Duodenal mucosa (tissue), 2 donors: ENCODE measurements at regions not wholly inside any gene's neighbourhood (a gene's known extent, or its start where the extent isn't known, plus 50 kb on each side); places are given as distances from the start of the nearest gene placed in this dataset.

ENCODE experiments used
- H3K27ac ChIP-seq: one replicate; pipeline ENCODE4 v1.7.0; 2013; ENCODE audit warnings: low read depth, low read length
- H3K27me3 ChIP-seq, 2 donors: one replicate each; pipeline ENCODE4 v1.7.0; 2013; ENCODE audit warnings: low read length in 2 of 2, control low read depth in 1 of 2; ENCODE audit not compliant: insufficient read depth in 2 of 2, control insufficient read depth in 1 of 2
- H3K36me3 ChIP-seq, 2 donors: one replicate each; pipeline ENCODE4 v1.7.0; 2013; ENCODE audit warnings: low read length in 2 of 2, control low read depth in 1 of 2; ENCODE audit not compliant: insufficient read depth in 2 of 2, control insufficient read depth in 1 of 2
- H3K4me1 ChIP-seq, 2 donors: one replicate each; pipeline ENCODE4 v1.7.0; 2013; ENCODE audit warnings: low read length in 2 of 2, control low read depth in 1 of 2; ENCODE audit not compliant: insufficient read depth in 2 of 2, control insufficient read depth in 1 of 2
- H3K4me3 ChIP-seq, 2 donors: one replicate each; pipeline ENCODE4 v1.7.0; 2013; ENCODE audit warnings: low read length in 2 of 2, low read depth in 1 of 2
- H3K9ac ChIP-seq, 2 donors: one replicate each; pipeline ENCODE4 v1.7.0; 2013; ENCODE audit warnings: low read length in 2 of 2, low read depth in 1 of 2
- H3K9me3 ChIP-seq, 2 donors: one replicate each; pipeline ENCODE4 v1.7.0; 2013; ENCODE audit warnings: low read length in 2 of 2, control low read depth in 1 of 2; ENCODE audit not compliant: control insufficient read depth in 1 of 2

- Histone ChIP-seq H3K4me3 (no peak overlapping the region), H3K27ac (no peak overlapping the region), H3K9me3 (no peaks in the 10 kb centered on the region), H3K36me3 (no peaks in the 10 kb centered on the region), H3K9ac (no peak overlapping the region), H3K4me1 (no peaks in the 10 kb centered on the region), H3K27me3 (no peaks in the 10 kb centered on the region)
Measured at GRCh38 chr6:22697306-22697705, 127.9 kb downstream of the HDGFL1 start.

- Histone ChIP-seq H3K9me3 (no peaks in the 10 kb centered on the region), H3K27ac (no peak overlapping the region)
Measured at GRCh38 chr6:22699151-22699550, 129.8 kb downstream of the HDGFL1 start.

GRCh38 chr6:22706651-22707050 is 137.3 kb downstream of the HDGFL1 start:
- no peak overlapping the region for H3K9ac ChIP-seq
- H3K4me1 ChIP-seq, result no peaks in the 10 kb centered on the region
- H3K9me3 ChIP-seq, result no peaks in the 10 kb centered on the region
- no peaks in the 10 kb centered on the region for H3K27me3 ChIP-seq
- no peak overlapping the region for H3K4me3 ChIP-seq
- H3K36me3 ChIP-seq, result no peaks in the 10 kb centered on the region
- no peak overlapping the region for H3K27ac ChIP-seq

More at GRCh38 chr6:22699151-22699550, 129.8 kb downstream of the HDGFL1 start:
- no peaks in the 10 kb centered on the region for H3K36me3 ChIP-seq
- H3K9ac ChIP-seq, result no peak overlapping the region
- H3K27me3 ChIP-seq, result no peaks in the 10 kb centered on the region
- no peaks in the 10 kb centered on the region for H3K4me1 ChIP-seq
- no peak overlapping the region for H3K4me3 ChIP-seq

- no peak overlapping the region for H3K27ac ChIP-seq
- H3K27me3 ChIP-seq, result no peaks in the 10 kb centered on the region
- H3K4me3 ChIP-seq, result no peak overlapping the region
- no peak overlapping the region for H3K9ac ChIP-seq
- no peaks in the 10 kb centered on the region for H3K9me3 ChIP-seq
- H3K4me1 ChIP-seq, result no peaks in the 10 kb centered on the region
- no peaks in the 10 kb centered on the region for H3K36me3 ChIP-seq
Measured at GRCh38 chr6:22708469-22708868, 139.1 kb downstream of the HDGFL1 start.

- Histone ChIP-seq H3K36me3 (no peaks in the 10 kb centered on the region), H3K4me3 (no peak overlapping the region), H3K4me1 (no peaks in the 10 kb centered on the region), H3K27ac (no peak overlapping the region), H3K9me3 (no peaks in the 10 kb centered on the region), H3K27me3 (no peaks in the 10 kb centered on the region), H3K9ac (no peak overlapping the region)
Measured at GRCh38 chr6:22709803-22710202, 140.4 kb downstream of the HDGFL1 start.

GRCh38 chr6:22716721-22717120 is 147.4 kb downstream of the HDGFL1 start:
- Histone ChIP-seq H3K36me3 (no peaks in the 10 kb centered on the region), H3K9ac (no peak overlapping the region), H3K27ac (no peak overlapping the region), H3K9me3 (no peaks in the 10 kb centered on the region), H3K27me3 (no peaks in the 10 kb centered on the region), H3K4me3 (no peak overlapping the region), H3K4me1 (peaks cover 0 to 3% of the 10 kb centered on the region in 2 donors)

GRCh38 chr6:22717915-22718314 is 148.5 kb downstream of the HDGFL1 start:
- H3K27me3 ChIP-seq, result no peaks in the 10 kb centered on the region
- no peak overlapping the region for H3K27ac ChIP-seq
- H3K4me1 ChIP-seq, result peaks cover 0 to 3% of the 10 kb centered on the region in 2 donors
- H3K9me3 ChIP-seq, result peaks cover 0 to 3% of the 10 kb centered on the region in 2 donors
- no peak overlapping the region for H3K9ac ChIP-seq
- no peak overlapping the region for H3K4me3 ChIP-seq
- no peaks in the 10 kb centered on the region for H3K36me3 ChIP-seq

GRCh38 chr6:22722913-22723312 is 153.5 kb downstream of the HDGFL1 start:
- Histone ChIP-seq H3K36me3 (no peaks in the 10 kb centered on the region), H3K27me3 (no peaks in the 10 kb centered on the region), H3K9ac (no peak overlapping the region), H3K27ac (no peak overlapping the region), H3K4me1 (no peaks in the 10 kb centered on the region), H3K9me3 (peaks cover 0 to 11% of the 10 kb centered on the region in 2 donors), H3K4me3 (no peak overlapping the region)

GRCh38 chr6:22726966-22727365 is 157.6 kb downstream of the HDGFL1 start:
- H3K9ac ChIP-seq, result no peak overlapping the region
- no peak overlapping the region for H3K4me3 ChIP-seq

GRCh38 chr6:22727710-22728109 is 158.3 kb downstream of the HDGFL1 start:
- Histone ChIP-seq H3K27me3 (no peaks in the 10 kb centered on the region), H3K27ac (no peak overlapping the region), H3K4me1 (no peaks in the 10 kb centered on the region), H3K4me3 (no peak overlapping the region), H3K9ac (no peak overlapping the region), H3K36me3 (no peaks in the 10 kb centered on the region), H3K9me3 (peaks cover 0 to 9% of the 10 kb centered on the region in 2 donors)

More at GRCh38 chr6:22726966-22727365, 157.6 kb downstream of the HDGFL1 start:
- Histone ChIP-seq H3K9me3 (peaks cover 0 to 11% of the 10 kb centered on the region in 2 donors), H3K27ac (no peak overlapping the region), H3K36me3 (no peaks in the 10 kb centered on the region), H3K4me1 (no peaks in the 10 kb centered on the region), H3K27me3 (no peaks in the 10 kb centered on the region)
